IPS DF 4.7 (cell line): ENCODE measurements at regions not wholly inside any gene's neighbourhood (a gene's known extent, or its start where the extent isn't known, plus 50 kb on each side); places are given as distances from the start of the nearest gene placed in this dataset.

Source experiments
- DNase-seq: peaks from one replicate; pipeline ENCODE4 v3.0.0-alpha.2; 2013; ENCODE audit warnings: low spot score; ENCODE audit errors: extremely low read depth

DNA sequence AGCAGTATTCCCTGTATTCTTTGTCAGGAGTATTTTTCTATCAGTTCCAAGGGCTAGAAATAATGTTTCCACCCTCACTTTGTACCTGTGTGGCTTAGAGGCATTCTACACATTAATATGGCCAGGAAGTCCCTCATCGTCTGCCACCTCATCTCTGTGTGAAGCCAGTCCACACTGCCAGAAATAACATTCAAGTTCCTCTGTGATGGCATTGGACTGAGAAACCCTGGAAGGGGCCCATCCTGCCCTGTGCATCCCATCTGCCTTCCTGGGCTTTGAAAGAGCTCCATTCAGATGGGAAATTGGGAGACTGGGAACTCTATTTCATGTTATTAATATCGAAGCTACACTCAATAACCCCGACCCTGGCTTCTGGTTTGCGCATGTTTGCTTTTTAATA, 497.2 kb upstream of the CDH5 start:
- no peak for DNase-seq

DNA sequence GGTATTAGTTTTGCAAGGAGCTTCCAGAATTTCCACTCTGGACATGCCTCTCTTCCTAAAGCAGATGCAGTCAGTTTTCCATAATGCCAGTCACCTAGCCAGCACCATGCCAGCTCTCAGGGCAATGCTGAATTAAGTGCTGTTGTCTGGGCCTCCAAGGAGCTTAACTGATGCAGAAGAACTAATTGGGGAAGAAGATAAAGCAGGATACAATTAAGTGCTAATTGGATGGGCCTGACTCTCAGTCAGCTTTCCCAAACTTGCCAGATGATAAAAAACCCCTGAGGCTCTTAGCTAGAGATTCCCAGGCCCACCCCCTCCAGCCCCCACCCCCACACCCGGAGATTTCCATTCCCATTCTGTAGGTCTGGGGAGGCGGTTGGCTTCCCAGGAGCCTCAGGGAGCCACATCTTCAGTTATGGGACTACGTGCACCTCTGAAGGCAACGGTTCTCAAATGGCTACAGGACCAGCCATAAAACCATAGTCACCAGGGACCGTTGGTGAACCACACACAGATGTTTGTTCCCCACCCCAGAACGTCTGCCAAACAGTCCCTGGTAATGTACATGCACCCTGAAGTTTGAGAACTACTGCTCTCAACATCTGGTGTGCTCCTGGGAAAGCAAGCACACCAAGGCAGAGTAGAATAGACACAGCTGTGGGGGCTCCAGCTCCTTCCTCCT, 499.1 kb upstream of the CDH5 start:
- no peak for DNase-seq

- no peak for DNase-seq
Observed at GRCh38 chr16:65863236-65863635, 503.3 kb upstream of the CDH5 start.

GRCh38 chr16:65861131-65861731, 505.3 kb upstream of the CDH5 start:
- DNase-seq, result no peak

GRCh38 chr16:65855171-65856145, 511.0 kb upstream of the CDH5 start:
- DNase-seq, result no peak

GRCh38 chr16:65846210-65846602, 520.3 kb upstream of the CDH5 start:
- no peak for DNase-seq

- DNase-seq, result no peak
Observed at GRCh38 chr16:65845466-65846209, 520.9 kb upstream of the CDH5 start.

GRCh38 chr16:65843941-65844340, 522.5 kb upstream of the CDH5 start:
- no peak for DNase-seq

- DNase-seq, result no peak
Observed at GRCh38 chr16:65842067-65842466, 524.4 kb upstream of the CDH5 start.

DNA sequence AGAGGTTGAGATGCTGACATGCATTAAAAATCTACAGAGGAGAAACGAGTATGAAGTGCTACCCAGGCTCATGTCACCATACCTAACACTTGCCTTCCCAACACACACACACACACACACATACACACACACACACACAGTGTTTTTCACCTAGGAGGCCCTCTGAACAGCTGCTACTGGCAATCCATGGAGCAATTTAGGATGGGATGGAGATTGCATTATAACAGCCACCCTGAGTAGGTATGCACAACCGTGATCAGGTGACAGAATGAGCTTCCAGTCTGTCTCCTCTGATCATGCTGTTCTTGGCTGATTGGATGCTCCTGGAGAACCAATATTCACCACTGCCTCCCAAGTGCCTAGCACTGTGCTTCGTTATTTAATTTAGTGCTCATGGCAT, 528.5 kb upstream of the CDH5 start:
- DNase-seq, result no peak

GRCh38 chr16:65837464-65837863, 529.0 kb upstream of the CDH5 start:
- DNase-seq, result no peak

DNA sequence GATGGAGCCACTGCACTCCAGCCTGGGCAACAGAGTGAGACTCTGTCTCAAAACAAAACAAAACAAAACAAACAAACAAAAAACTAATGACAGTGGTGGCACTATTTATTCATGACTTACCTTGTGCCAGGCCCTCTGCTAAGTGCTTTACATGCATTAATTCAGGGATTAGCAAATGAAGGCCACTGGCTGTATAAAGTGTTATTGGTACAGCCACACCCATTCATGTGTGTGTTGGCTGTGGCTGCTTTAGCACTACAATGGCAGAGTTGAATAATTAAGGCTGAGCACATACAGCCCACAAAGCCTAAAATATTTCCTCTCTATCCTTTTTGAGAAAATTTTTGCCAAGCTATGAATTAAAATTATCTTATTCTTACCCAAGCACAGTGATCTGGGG, 531.8 kb upstream of the CDH5 start:
- no peak for DNase-seq

DNA sequence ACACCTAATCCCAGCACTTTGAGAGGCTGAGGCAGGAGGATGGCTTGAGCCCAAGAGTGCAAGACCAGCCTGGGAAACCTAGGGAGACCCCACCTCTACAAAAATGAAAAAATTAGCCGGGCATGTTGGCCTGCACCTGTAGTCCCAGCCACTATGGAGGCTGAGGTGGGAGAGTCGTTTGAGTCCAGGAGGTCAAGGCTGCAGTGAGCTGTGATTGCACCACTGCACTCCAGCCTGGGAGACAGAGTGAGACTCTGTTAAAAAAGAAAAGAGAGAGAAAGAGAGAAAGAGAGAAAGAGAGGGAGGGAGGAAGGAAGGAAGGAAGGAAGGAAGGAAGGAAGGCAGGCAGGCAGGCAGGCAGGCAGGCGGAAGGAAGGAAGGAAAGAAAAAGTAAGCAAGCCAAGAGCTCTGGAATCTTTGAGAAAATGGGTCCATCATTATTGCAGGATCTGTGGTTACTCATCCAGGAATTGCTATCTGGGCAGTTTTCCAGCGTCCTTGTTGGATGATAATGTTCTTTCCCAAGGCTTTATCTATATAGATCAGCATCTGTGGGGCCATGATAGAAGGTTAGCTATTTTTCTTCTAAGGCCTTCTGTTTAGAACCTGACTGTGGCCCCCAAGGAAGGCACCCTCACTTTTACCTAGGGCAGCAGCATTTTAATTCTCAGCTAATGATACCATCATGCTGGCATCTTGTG, 533.2 kb upstream of the CDH5 start:
- DNase-seq, result no peak

GRCh38 chr16:65832679-65833078, 533.8 kb upstream of the CDH5 start:
- no peak for DNase-seq

DNA sequence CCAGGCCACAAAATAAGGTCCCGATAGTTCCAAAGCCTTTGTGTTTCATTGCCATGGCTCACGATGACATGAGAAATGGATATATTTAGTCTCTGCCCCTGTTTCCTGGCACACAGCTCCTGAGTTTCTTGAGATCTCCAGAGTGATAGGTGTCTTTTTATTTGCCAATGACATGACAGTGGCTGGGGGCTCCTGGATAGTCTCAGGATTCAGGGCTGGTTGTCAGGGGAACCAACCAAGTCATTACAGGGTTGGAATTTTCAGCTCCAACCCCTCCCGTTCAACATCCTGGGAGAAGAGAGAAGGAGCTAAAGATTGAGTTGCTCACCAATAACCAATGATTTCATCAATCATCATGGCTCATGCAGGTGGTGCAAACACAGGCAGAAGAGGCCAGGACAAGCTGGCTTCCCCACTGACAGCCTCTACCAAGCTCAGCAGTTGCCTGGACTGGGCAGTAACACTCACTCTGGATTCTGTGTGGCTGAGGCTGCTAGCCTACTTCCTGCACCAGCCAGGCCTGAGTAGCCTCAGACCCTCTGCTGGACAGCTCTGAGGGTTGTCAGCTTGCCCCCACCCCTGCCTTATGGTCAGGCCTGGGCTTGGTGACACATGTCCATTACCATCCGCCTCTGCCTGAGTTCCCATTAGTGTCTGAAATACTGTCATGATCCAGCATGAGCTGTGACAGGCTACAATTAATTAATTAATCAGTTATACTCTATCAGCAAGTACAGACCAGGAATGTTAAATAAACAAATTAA, 534.4 kb upstream of the CDH5 start:
- DNase-seq, result no peak

DNA sequence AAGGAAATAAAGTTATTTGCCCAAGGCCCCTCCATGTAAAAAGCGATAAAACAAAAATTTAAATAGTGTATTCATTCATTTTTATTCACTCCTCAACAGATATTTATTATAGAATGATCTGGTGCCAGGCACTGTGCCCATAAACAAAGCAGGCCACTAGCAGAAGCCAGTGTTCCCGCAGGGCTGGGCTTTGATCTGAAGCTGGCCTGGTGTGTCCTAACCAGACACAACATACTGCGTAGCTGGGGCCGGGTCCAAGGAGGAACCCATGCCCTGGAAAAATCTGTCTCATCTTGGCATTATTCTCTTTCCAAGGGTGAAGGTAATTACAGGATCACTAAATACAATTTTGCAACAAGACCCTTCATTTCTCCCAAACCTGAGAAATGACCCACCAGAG, 537.4 kb upstream of the CDH5 start:
- DNase-seq, result no peak

DNA sequence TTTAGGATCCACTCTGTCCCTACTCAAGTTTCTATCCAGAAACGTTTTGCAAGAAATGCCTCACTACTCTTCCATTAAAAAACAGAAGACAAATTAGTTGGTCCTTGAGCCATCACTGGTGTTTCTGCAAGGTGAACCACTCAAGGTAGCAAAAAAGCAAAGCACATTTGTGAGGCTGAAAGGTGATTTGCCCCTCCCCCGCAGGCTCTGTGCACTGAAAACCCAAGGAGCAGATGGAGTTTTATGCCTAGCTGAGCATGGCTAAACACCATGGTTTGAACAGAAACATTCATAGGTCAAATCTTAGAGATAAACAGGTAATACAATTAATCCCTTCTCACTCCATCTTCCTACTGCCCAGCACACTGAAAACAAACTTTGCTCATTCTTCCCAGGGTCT, 538.2 kb upstream of the CDH5 start:
- no peak for DNase-seq

DNA sequence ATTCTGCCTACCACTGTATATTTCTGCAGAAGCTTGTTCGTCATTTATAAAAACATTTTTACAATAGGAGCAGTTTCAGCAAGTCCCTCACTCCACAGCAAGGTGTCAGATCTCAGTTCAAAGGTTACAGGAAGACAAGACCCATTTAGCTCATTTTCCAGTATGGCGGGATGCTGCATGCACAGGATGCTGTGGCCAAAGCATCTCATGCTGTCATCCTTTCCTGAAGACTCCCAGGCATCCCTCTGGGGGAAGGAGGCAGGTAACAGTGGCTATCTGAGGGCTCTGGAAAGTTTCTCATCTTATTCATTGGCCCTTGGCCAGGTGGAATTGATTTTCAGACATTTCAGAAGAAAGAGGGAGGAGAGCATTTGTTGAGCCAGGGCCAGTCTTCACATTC, 539.3 kb upstream of the CDH5 start:
- no peak for DNase-seq

GRCh38 chr16:65825191-65825856, 541.2 kb upstream of the CDH5 start:
- no peak for DNase-seq

- DNase-seq, result no peak
Observed at GRCh38 chr16:65822148-65822547, 544.3 kb upstream of the CDH5 start.
